ENCODE measurements at regions not wholly inside any gene's neighbourhood (a gene's known extent, or its start where the extent isn't known, plus 50 kb on each side); places are given as distances from the start of the nearest gene placed in this dataset.

DNA sequence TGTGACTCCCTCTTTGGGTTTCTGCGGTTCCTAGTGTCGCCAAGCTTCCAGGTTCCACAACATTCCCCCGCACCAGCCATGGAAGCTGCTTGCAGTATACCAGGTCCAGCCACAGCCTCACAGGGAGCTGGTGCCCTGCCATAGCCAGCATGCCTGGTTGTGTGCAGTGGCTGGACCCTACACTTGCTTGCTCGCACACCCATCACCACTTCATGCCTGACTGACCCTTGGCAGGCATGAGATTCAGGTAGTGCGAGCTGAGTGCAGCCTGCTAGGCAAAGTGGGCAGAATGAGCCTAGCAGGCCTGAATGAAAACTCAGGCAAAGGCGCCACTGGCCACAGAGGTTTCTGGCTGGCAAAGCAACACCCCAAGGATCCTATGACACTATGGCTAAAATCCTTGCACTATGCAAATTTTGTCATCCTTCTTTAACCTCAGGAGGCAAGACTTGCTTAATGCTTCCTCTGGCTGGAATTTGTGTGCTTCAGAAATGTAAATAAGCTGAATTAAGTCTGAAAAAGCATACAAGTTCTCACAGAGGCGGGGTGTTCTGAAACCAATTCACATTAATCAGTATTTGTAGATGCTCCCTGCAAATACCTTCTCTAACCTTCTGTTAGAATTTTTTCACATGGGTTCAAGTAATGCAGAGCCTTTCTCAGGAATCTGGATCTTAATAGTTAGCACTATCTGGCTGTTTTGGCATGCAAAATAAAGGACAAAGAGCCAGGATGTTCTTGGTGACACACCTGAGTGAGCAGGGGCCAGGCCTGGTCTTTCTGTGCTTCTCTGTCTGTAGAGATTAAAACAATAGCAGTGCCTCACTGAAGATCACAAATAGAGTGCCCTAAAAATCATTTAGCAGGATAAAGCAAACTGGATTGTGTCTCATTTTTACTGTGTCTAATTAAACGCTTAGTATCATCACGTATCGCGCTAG is 256.9 kb downstream of the GPATCH2 start:
- no peak for DNase-seq (ENCODE audit: low spot score)

GRCh38 chr1:217372049-217372970 is 258.6 kb downstream of the GPATCH2 start:
- no peak for DNase-seq (ENCODE audit: low spot score)

DNA sequence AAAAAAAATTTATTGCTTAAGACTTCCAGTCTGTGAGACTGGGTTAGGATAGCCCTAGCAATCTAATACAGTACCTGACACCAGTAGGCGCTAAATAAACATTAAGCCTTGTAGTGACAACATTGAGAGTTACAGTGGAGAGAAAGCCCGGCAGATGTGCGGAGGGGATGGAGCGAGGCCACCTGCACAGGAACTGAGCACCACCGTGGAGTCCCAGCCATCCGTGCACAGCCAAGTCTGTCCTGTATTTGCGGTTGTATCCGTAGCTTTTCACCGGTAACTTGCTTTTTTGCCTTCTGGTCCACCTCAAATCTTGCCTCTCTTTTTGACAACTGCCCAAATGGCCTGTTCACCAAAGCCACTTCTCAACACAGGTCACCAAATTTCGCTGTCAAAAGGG is 260.1 kb downstream of the GPATCH2 start:
- no peak for DNase-seq (ENCODE audit: low spot score)

DNA sequence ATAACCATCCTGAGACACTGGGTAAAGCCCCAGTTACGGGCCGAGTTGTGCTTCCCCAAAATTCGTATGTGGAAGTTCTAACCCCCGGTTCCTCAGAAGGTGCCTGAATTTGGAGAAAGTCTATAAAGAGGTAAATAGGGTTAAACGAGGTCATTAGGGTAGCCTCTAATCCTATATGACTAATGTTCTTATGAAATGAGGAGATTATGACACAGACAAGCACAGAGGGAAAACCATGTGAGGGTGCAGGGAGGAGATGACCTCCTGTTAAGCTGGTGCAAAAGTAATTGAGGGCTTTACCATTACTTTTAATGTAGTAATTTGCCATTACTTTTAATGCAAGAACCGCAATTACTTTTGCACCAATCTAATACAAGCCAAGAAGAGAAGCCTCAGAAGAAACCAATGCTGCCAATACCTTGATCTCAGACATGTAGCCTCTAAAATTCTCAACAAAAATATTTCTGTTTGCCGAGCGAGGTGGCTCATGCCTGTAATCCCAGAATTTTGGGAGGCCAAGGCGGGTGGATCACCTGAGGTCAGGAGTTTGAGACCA is 260.8 kb downstream of the GPATCH2 start:
- DNase-seq (ENCODE audit: low spot score) = no peak

- DNase-seq (ENCODE audit: low spot score) = no peak
Measured at GRCh38 chr1:217369271-217369981, 261.5 kb downstream of the GPATCH2 start.

DNA sequence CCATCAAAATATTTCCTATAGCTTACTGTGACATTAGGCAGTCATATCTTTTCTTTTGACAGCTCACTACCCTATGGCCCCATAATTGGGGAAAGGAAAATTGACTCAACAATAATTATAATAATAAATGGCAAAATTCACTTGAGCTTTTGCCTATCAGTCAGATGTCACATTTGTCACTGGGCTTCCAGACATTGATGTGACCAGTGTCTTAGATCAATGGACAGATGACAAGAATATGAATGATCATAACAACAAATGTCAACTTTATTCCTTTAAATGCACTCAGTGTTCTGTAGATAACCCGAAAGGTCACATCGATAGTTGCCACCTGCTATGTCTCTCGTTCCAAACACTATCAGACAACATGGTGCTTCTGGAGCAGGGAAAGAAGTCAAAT is 266.7 kb downstream of the GPATCH2 start:
- DNase-seq (ENCODE audit: low spot score) = no peak

DNA sequence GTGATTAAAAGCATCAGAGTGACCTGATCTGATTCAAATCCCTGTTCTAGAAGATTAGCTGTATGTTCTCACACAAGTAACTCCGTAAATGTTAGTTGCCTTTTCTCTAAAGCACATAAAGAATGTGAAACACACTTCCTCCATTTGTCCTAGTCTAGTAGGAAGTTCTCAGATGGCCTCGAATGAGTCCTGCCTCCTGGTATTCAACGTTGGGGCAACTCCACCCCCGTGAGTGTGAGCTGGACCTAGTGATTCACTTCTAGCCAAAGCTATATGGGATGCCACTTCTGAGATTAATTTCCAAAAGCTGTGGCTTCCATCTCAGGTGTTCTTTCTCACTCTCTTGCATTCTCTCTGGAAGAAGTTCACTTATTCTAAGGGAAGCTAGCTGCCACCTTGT is 267.6 kb downstream of the GPATCH2 start:
- no peak for DNase-seq (ENCODE audit: low spot score)

- no peak for DNase-seq (ENCODE audit: low spot score)
Measured at GRCh38 chr1:217360510-217360909, 270.4 kb downstream of the GPATCH2 start.

DNA sequence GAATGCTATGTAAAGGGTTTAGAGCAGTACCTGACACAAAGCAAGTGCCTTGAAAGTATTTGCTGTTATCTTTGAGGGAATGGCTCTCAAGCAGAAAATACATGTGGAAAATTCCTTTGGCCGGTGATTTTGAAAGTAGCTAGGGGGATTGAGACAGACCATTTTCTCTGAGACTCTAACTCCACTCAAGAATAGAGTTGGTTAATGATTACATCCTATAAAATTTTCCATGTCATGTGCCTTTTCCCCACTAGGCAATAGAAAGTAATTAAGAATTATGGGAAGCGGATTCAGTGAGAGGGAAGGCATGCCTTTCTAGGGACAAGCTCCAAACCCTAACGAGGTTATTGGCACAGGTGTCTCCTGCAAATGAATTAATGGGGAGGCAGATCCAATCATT is 276.0 kb downstream of the GPATCH2 start:
- no peak for DNase-seq (ENCODE audit: low spot score)

GRCh38 chr1:217348960-217349664 is 281.8 kb downstream of the GPATCH2 start:
- no peak for DNase-seq (ENCODE audit: low spot score)

- no peak for DNase-seq (ENCODE audit: low spot score)
Measured at GRCh38 chr1:217344712-217345111, 286.2 kb downstream of the GPATCH2 start.

- DNase-seq (ENCODE audit: low spot score) = no peak
Measured at GRCh38 chr1:217343907-217344306, 287.0 kb downstream of the GPATCH2 start.

GRCh38 chr1:217342105-217342504 is 288.8 kb downstream of the GPATCH2 start:
- no peak for DNase-seq (ENCODE audit: low spot score)

- no peak for DNase-seq (ENCODE audit: low spot score)
Measured at GRCh38 chr1:217336724-217337123, 294.2 kb downstream of the GPATCH2 start.

- DNase-seq (ENCODE audit: low spot score) = peak; percentile 14
Measured at GRCh38 chr1:217333939-217334338, 297.0 kb downstream of the GPATCH2 start.

- DNase-seq (ENCODE audit: low spot score) = peak; percentile 4
Measured at GRCh38 chr1:217332431-217333065, 298.3 kb downstream of the GPATCH2 start.

GRCh38 chr1:217331698-217332097 is 299.2 kb downstream of the GPATCH2 start:
- DNase-seq (ENCODE audit: low spot score) = no peak

DNA sequence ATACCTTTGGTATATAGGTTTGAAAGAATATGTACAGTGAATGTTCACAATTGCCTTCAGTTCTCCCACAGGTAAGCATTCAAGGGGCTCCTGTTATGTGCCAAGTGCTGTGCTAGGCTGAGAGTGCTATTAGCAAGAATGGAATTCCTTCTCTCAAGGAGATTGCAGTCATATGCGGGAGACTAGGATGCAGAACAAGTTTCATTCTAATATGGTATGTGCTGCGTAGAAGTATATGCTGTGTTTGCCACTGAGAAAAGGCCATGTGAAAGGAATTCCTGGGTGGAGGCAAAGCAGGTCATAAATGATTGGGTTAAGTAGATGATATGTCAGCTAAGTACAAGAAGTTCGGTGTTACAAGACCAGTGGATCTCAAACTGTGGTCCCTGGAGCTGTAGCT is 303.0 kb downstream of the GPATCH2 start:
- DNase-seq (ENCODE audit: low spot score) = no peak

GRCh38 chr1:217322834-217323233 is 308.1 kb downstream of the GPATCH2 start:
- DNase-seq (ENCODE audit: low spot score) = no peak

DNA sequence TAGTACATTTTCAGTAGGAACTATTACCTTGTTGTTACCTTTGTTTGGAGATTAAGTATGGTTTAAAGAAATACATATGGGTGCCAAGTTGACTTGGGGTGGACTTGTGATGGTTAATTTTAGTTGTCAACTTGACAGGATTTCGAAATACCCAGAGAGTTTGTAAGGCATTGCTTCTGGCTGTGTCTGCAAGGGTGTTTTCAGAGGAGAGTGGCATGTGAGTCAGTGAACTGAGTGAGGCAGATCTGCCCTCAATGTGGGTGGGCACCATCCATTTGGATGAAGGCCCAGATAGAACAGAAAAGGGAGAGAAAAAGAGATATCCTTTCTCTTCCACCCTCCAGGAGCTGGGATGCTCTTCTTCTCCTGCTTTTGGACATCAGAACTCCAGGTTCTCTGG is 315.5 kb downstream of the GPATCH2 start:
- no peak for DNase-seq (ENCODE audit: low spot score)

GRCh38 chr1:217313096-217313495 is 317.8 kb downstream of the GPATCH2 start:
- DNase-seq (ENCODE audit: low spot score) = no peak
